OCI-LY1 (cell line): ENCODE measurements at regions not wholly inside any gene's neighbourhood (a gene's known extent, or its start where the extent isn't known, plus 50 kb on each side); places are given as distances from the start of the nearest gene placed in this dataset.
"Not testable (repeated sequence)": the region's sequence is repeated elsewhere in the genome, so short reads cannot be mapped to it uniquely, and the experiment has no call there.

Experiments used
- CTCF ChIP-seq: fragments of 200-600 bp; sonication (generic), shearing (Covaris generic); IDR thresholded peaks from 2 replicates; pipeline ENCODE4 v1.5.1; 2017; ENCODE audit warnings: mild to moderate bottlenecking, antibody characterized with exemption, low read length, moderate library complexity, mixed read lengths
- EZH2 ChIP-seq: fragments of 200-600 bp; sonication (generic), shearing (Covaris generic); IDR thresholded peaks from 2 replicates; pipeline ENCODE4 v1.8.0; 2017; ENCODE audit warnings: borderline replicate concordance, mixed run types, mild to moderate bottlenecking, antibody characterized with exemption, low read length, moderate library complexity, mixed read lengths

- not testable (repeated sequence) for TF ChIP-seq CTCF, EZH2
Observed at GRCh38 chr6:28621268-28621667, 95.6 kb downstream of the GPX5 start.
